Panc1 (cell line): ENCODE measurements at regions not wholly inside any gene's neighbourhood (a gene's known extent, or its start where the extent isn't known, plus 50 kb on each side); places are given as distances from the start of the nearest gene placed in this dataset.

Source experiments
- ATAC-seq: fragments of 200-7000 bp; cut with Tn5 transposase; 2 replicates; pipeline ENCODE4 v1.9.1; 2020; ENCODE audit warnings: mild to moderate bottlenecking, moderate library complexity
- BruUV-seq: library from RNA; stranded (reverse); fragments of 400-500 nt; replicated peaks from 2 replicates; lab custom pipeline; 2021; lab: Mats Ljungman, UMichigan
- CTCF ChIA-PET: fragments of 300-600 bp; sonication (Branson Sonifier 250); formaldehyde crosslinking; loops from one replicate; lab custom pipeline; 2022; ENCODE audit warnings: antibody characterized with exemption; lab: Charles Lee
- POLR2A ChIA-PET: fragments of 300-600 bp; sonication (Branson Sonifier 250); formaldehyde crosslinking; loops from one replicate; lab custom pipeline; 2022; ENCODE audit warnings: antibody characterized with exemption; lab: Charles Lee
- DNase-seq: peaks from one replicate; pipeline ENCODE4 v3.0.0-alpha.2; 2010; ENCODE audit warnings: low read depth, low spot score
- H3K27ac ChIP-seq: 2 replicates; pipeline ENCODE4 v1.5.1; 2011; ENCODE audit warnings: mild to moderate bottlenecking, low read length, inconsistent platforms
- H3K27me3 ChIP-seq: fragments of 200-500 bp; sonication (Bioruptor generic); 2 replicates; pipeline ENCODE4 v1.6.0; 2014; ENCODE audit warnings: low read length, inconsistent platforms; ENCODE audit not compliant: control insufficient read depth, insufficient read depth
- H3K36me3 ChIP-seq: fragments of 200-500 bp; sonication (Bioruptor generic); 2 replicates; pipeline ENCODE4 v1.5.1; 2014; ENCODE audit warnings: inconsistent platforms, mild to moderate bottlenecking, low read length, moderate library complexity; ENCODE audit not compliant: control insufficient read depth, insufficient read depth
- H3K4me1 ChIP-seq: 2 replicates; pipeline ENCODE4 v1.5.1; 2011; ENCODE audit warnings: inconsistent platforms, mild to moderate bottlenecking, low read length, moderate library complexity; ENCODE audit not compliant: control insufficient read depth, insufficient read depth
- H3K4me3 ChIP-seq, 2 experiments: 2 replicates each; pipeline ENCODE4 v1.5.1; 2011 to 2012; ENCODE audit warnings: low read depth in 2 of 2, low read length in 2 of 2, mild to moderate bottlenecking in 2 of 2, inconsistent platforms in 1 of 2, moderate library complexity in 1 of 2
- H3K9me3 ChIP-seq: fragments of 200-500 bp; sonication (Bioruptor generic); 2 replicates; pipeline ENCODE4 v1.5.1; 2014; ENCODE audit warnings: low read depth, mild to moderate bottlenecking, inconsistent platforms, low read length, moderate library complexity; ENCODE audit not compliant: control insufficient read depth, insufficient read depth
- CTCF ChIP-seq: fragments of 450-650 bp; IDR thresholded peaks from 2 replicates; pipeline ENCODE4 v1.5.1; 2017; ENCODE audit warnings: mild to moderate bottlenecking
- POLR2AphosphoS5 ChIP-seq: IDR thresholded peaks from 2 replicates; pipeline ENCODE4 v1.6.1; 2012; ENCODE audit warnings: mild to moderate bottlenecking, low read depth, low read length, moderate library complexity
- REST ChIP-seq, 2 experiments: IDR thresholded peaks; 2 replicates each; pipeline ENCODE4 v1.6.1; 2011 to 2012; ENCODE audit warnings: low read depth in 2 of 2, control low read depth in 1 of 2, low read length in 1 of 2, mild to moderate bottlenecking in 1 of 2, moderate library complexity in 1 of 2; ENCODE audit not compliant: insufficient read depth in 1 of 2
- SIN3A ChIP-seq: IDR thresholded peaks from 2 replicates; pipeline ENCODE4 v1.6.1; 2012; ENCODE audit warnings: low read depth, mild to moderate bottlenecking, low read length, moderate library complexity, borderline replicate concordance; ENCODE audit not compliant: insufficient read depth
- TCF7L2 ChIP-seq: IDR thresholded peaks from 2 replicates; pipeline ENCODE4 v1.6.1; 2011; ENCODE audit warnings: mild to moderate bottlenecking, low read depth, low read length, inconsistent platforms
- in situ Hi-C: cut with HindIII; loops from 2 replicates; pipeline ENCODE4 v1.10.0; 2016; ENCODE audit warnings: low sequenced_read_pairs, low pct_unique_long_range_greater_than_20kb
- intact Hi-C: fragments of 100-400 bp; cut with micrococcal nuclease; formaldehyde crosslinking; loops from one replicate; pipeline ENCODE4 v1.10.0; 2022; ENCODE audit not compliant: unreplicated experiment

- ChIA-PET CTCF (no interaction called here), POLR2A (no interaction called here)
- DNase-seq (no peak), ATAC-seq (no peak)
- H3K9me3 ChIP-seq = no peaks in the 10 kb centered on the region
- no peaks in the 10 kb centered on the region for H3K27me3 ChIP-seq
- H3K4me1 ChIP-seq = no peaks in the 10 kb centered on the region
- no TSS peak for BruUV-seq
- TF ChIP-seq TCF7L2 (no peak), CTCF (no peak), REST (IDR thresholded peaks at IDR 0.05; ENCODE audit: insufficient read depth in 1 of 2, low read depth in 2 of 2, low read length in 1 of 2) (no peak), SIN3A (no peak), POLR2AphosphoS5 (no peak)
- intact Hi-C loops (no loop called here), in situ Hi-C loops (no loop called here)
- no peaks in the 10 kb centered on the region for H3K36me3 ChIP-seq
- no peak overlapping the region for H3K4me3 ChIP-seq
- no peak overlapping the region for H3K27ac ChIP-seq
Observed at GRCh38 chr5:4309026-4309425, 713.4 kb downstream of the IRX1 start.

- CTCF ChIA-PET = no interaction called here
- ATAC-seq (no peak), DNase-seq (no peak)
- TF ChIP-seq CTCF = no peak
- TF ChIP-seq SIN3A = no peak
- TF ChIP-seq REST (IDR thresholded peaks at IDR 0.05; ENCODE audit: insufficient read depth in 1 of 2, low read depth in 2 of 2, low read length in 1 of 2) = no peak
- TF ChIP-seq TCF7L2 = no peak
- Histone ChIP-seq H3K9me3 (no peaks in the 10 kb centered on the region), H3K4me3 (no peak overlapping the region), H3K27ac (no peak overlapping the region), H3K4me1 (no peaks in the 10 kb centered on the region), H3K27me3 (no peaks in the 10 kb centered on the region), H3K36me3 (no peaks in the 10 kb centered on the region)
- POLR2A ChIA-PET = no interaction called here
- in situ Hi-C loops = no loop called here
- BruUV-seq = no TSS peak
- intact Hi-C loops = no loop called here
Observed at GRCh38 chr5:4313138-4313537, 717.5 kb downstream of the IRX1 start.
